HepG2 (cell line): ENCODE measurements at regions not wholly inside any gene's neighbourhood (a gene's known extent, or its start where the extent isn't known, plus 50 kb on each side); places are given as distances from the start of the nearest gene placed in this dataset.

ENCODE experiments used
- KAT7 ChIP-seq: IDR thresholded peaks from 2 replicates; pipeline ENCODE4 v1.6.1; 2018; ENCODE audit warnings: borderline replicate concordance, missing compliant biosample characterization
- ZNF775 ChIP-seq: sonication (generic); formaldehyde crosslinking; IDR thresholded peaks from 2 replicates; pipeline ENCODE4 v1.4.0; 2020; ENCODE audit warnings: missing genetic modification reagents, mild to moderate bottlenecking, moderate library complexity, borderline replicate concordance

DNA sequence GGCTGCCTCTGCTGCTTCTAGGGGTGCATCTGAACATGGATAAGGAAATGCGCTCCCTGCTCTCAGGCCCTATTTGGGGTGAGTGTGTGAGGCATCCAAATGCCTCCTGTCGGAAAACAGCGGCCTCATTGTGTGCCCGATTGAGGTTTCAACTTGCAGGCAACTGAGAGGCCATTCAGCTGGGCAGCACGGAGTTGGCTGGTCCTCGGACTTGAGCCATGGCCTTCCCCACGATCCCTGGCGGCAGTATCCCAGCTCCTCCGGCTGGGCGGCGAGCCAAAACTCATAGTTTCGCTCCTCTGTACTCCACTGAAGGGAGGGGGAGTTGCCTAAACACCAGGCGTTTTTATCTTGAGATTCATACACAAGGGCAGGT, 597.3 kb upstream of the SGCD start:
- TF ChIP-seq ZNF775 (CRISPR knock-in tag) (no peak), KAT7 (CRISPR knock-in tag) (no peak)
